Esophagus muscularis mucosa (tissue), 4 donors: ENCODE measurements at regions not wholly inside any gene's neighbourhood (a gene's known extent, or its start where the extent isn't known, plus 50 kb on each side); places are given as distances from the start of the nearest gene placed in this dataset.

Experiments used
- CTCF ChIP-seq, 3 experiments: fragments of 200-600 bp in 2 of 3; fragments of 450-650 bp in 1 of 3; sonication (generic) in 2 of 3; IDR thresholded peaks; one replicate each; pipeline ENCODE4 v1.5.1; 2017 to 2019; ENCODE audit warnings: antibody characterized with exemption in 3 of 3, mild to moderate bottlenecking in 2 of 3, moderate library complexity in 1 of 3
- EP300 ChIP-seq: sonication (generic); formaldehyde crosslinking; IDR thresholded peaks from one replicate; pipeline ENCODE4 v1.6.1; 2017; ENCODE audit warnings: antibody characterized with exemption
- POLR2A ChIP-seq: fragments of 450-650 bp; IDR thresholded peaks from one replicate; pipeline ENCODE4 v1.6.1; 2017; ENCODE audit warnings: antibody characterized with exemption, moderate library complexity, mild to moderate bottlenecking, low read depth

DNA sequence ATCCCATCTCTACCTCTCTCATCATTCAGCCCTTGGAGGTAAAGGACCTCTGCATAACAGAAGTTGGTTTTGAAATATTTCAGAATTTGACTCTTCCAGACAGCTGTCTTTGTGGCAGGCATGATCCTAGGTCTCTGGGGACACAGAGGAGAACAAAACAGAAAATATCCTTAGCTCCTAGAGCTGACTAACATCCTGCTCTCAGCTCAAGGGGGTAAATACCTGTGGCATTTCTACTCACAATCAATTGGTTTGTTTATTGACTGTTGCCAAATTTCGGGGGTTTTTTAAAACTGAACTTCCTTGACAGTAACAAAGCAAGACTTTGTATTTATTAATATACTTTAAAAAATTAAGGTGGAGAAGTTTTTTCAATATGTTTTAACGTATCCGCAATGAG, 78.8 kb downstream of the EOMES start:
- TF ChIP-seq CTCF (IDR thresholded peaks at IDR 0.05) (no peak), EP300 (no peak), POLR2A (no peak)
